OCI-LY7 (cell line): ENCODE measurements at regions not wholly inside any gene's neighbourhood (a gene's known extent, or its start where the extent isn't known, plus 50 kb on each side); places are given as distances from the start of the nearest gene placed in this dataset.

Source experiments
- BruUV-seq: library from RNA; stranded (reverse); fragments of 400-500 nt; replicated peaks from 2 replicates; lab custom pipeline; 2021; lab: Mats Ljungman, UMichigan
- CTCF ChIA-PET: fragments of 300-600 bp; sonication (Branson Sonifier 250); formaldehyde crosslinking; loops from one replicate; lab custom pipeline; 2022; ENCODE audit warnings: antibody characterized with exemption; ENCODE audit not compliant: unreplicated experiment; lab: Charles Lee
- POLR2A ChIA-PET: fragments of 300-600 bp; sonication (Branson Sonifier 250); formaldehyde crosslinking; loops from one replicate; lab custom pipeline; 2022; ENCODE audit warnings: antibody characterized with exemption; lab: Charles Lee
- DNase-seq: peaks from one replicate; pipeline ENCODE4 v3.0.0-alpha.2; 2015; ENCODE audit warnings: low spot score
- H2AFZ ChIP-seq: fragments of 200-600 bp; sonication (generic), shearing (Covaris generic); 2 replicates; pipeline ENCODE4 v1.6.1; 2014; ENCODE audit warnings: mild to moderate bottlenecking, antibody characterized with exemption, low read length, moderate library complexity
- H3K27ac ChIP-seq: fragments of 200-600 bp; sonication (generic); 2 replicates; pipeline ENCODE4 v1.5.1; 2014; ENCODE audit warnings: mixed run types, low read depth, mild to moderate bottlenecking, moderate library complexity, low read length, inconsistent platforms; ENCODE audit not compliant: poor library complexity, severe bottlenecking
- H3K36me3 ChIP-seq: fragments of 200-600 bp; sonication (generic); 2 replicates; pipeline ENCODE4 v1.6.1; 2014; ENCODE audit warnings: mild to moderate bottlenecking, antibody characterized with exemption, low read length, moderate library complexity, mixed read lengths; ENCODE audit not compliant: insufficient read depth
- H3K4me1 ChIP-seq: fragments of 200-600 bp; sonication (generic); 2 replicates; pipeline ENCODE4 v1.5.1; 2014; ENCODE audit warnings: mild to moderate bottlenecking, low read length; ENCODE audit not compliant: insufficient read depth, poor library complexity, severe bottlenecking
- H3K4me2 ChIP-seq: fragments of 200-600 bp; sonication (generic); 2 replicates; pipeline ENCODE4 v1.6.1; 2014; ENCODE audit warnings: mild to moderate bottlenecking, low read length
- H3K4me3 ChIP-seq: fragments of 200-600 bp; sonication (generic); 2 replicates; pipeline ENCODE4 v1.5.1; 2014; ENCODE audit warnings: mild to moderate bottlenecking, low read depth, low read length; ENCODE audit not compliant: poor library complexity, severe bottlenecking
- H3K79me2 ChIP-seq: fragments of 200-600 bp; sonication (generic); 2 replicates; pipeline ENCODE4 v1.6.1; 2016; ENCODE audit warnings: low read depth, mild to moderate bottlenecking, low read length, moderate library complexity, mixed read lengths; ENCODE audit not compliant: insufficient read depth
- H3K9me2 ChIP-seq: fragments of 200-600 bp; sonication (generic); 2 replicates; pipeline ENCODE4 v1.6.1; 2016; ENCODE audit warnings: mild to moderate bottlenecking, low read length, mixed read lengths; ENCODE audit not compliant: insufficient read depth
- H3K9me3 ChIP-seq: fragments of 200-600 bp; sonication (generic); 2 replicates; pipeline ENCODE4 v1.6.1; 2014; ENCODE audit warnings: mild to moderate bottlenecking, mixed run types, low read length, mixed read lengths
- H4K20me1 ChIP-seq: fragments of 200-600 bp; sonication (generic); 2 replicates; pipeline ENCODE4 v1.6.1; 2014; ENCODE audit warnings: mild to moderate bottlenecking, antibody characterized with exemption, low read length, moderate library complexity, mixed read lengths; ENCODE audit not compliant: insufficient read depth
- EZH2phosphoT487 ChIP-seq: fragments of 200-600 bp; sonication (generic); IDR thresholded peaks from 2 replicates; pipeline ENCODE4 v1.6.1; 2018; ENCODE audit warnings: low read depth, borderline replicate concordance, mild to moderate bottlenecking, mixed run types, antibody characterized with exemption, low read length, moderate library complexity, mixed read lengths
- intact Hi-C: fragments of 100-400 bp; cut with micrococcal nuclease; formaldehyde crosslinking; loops from one replicate; pipeline ENCODE4 v1.10.0; 2022; ENCODE audit not compliant: unreplicated experiment
- TF ChIP-seq, protein P1 (sequence below): fragments of 200-600 bp; sonication (generic); conservative IDR thresholded peaks from 2 replicates; pipeline ENCODE4 v1.5.1; 2014; ENCODE audit warnings: mild to moderate bottlenecking, antibody characterized with exemption, low read length, moderate library complexity, mixed read lengths

DNA sequence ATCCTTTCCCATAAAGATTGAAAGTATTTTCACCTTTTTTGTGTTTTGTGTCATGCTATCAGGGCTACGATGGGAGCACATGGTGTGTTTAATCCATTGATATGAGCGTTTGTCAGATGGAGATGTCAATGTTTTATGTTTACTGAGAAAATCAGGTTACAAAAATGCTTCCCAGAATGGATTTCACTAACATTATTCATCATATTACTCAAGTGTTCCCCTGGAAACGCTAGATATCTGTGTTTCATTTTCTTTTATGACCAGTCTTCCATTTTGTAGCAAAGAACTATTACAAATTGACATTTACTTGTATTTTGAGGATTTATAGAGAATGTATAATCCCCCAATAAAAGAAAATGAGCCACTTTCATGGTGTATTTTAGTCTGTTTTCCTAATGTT, 293.5 kb upstream of the AKR1E2 start:
- H3K9me2 ChIP-seq: no peaks in the 10 kb centered on the region
- no peak for DNase-seq
- ChIA-PET POLR2A (no interaction called here), CTCF (no interaction called here)
- H3K4me2 ChIP-seq: no peak overlapping the region
- no peaks in the 10 kb centered on the region for H4K20me1 ChIP-seq
- no peak overlapping the region for H3K4me3 ChIP-seq
- H3K79me2 ChIP-seq: no peaks in the 10 kb centered on the region
- no peaks in the 10 kb centered on the region for H3K36me3 ChIP-seq
- no TSS peak for BruUV-seq
- no peaks in the 10 kb centered on the region for H3K4me1 ChIP-seq
- intact Hi-C loops: no loop called here
- no peak overlapping the region for H3K27ac ChIP-seq
- TF ChIP-seq, protein P1, sequence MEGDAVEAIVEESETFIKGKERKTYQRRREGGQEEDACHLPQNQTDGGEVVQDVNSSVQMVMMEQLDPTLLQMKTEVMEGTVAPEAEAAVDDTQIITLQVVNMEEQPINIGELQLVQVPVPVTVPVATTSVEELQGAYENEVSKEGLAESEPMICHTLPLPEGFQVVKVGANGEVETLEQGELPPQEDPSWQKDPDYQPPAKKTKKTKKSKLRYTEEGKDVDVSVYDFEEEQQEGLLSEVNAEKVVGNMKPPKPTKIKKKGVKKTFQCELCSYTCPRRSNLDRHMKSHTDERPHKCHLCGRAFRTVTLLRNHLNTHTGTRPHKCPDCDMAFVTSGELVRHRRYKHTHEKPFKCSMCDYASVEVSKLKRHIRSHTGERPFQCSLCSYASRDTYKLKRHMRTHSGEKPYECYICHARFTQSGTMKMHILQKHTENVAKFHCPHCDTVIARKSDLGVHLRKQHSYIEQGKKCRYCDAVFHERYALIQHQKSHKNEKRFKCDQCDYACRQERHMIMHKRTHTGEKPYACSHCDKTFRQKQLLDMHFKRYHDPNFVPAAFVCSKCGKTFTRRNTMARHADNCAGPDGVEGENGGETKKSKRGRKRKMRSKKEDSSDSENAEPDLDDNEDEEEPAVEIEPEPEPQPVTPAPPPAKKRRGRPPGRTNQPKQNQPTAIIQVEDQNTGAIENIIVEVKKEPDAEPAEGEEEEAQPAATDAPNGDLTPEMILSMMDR: no peak
- no peak for TF ChIP-seq EZH2phosphoT487
- no peaks in the 10 kb centered on the region for H3K9me3 ChIP-seq
- no peak overlapping the region for H2AFZ ChIP-seq

DNA sequence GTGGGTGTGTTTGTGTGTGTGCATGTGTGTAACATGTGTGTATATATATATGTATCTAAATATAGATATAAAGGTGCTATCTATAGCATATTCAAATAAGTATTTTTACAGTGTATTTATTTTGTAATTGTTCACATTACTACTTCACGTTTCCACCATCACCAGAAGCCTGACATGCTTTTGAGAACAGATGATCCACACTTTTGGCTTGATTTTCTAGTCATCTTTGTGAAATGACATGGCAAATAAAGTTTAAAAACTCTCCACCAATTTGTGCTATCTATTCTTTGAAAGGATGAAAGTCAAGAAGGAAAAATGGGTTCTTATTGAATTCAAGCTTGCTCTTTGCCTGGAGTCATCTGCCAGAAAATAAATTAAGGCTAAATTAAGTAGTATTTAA, 294.0 kb upstream of the AKR1E2 start:
- Histone ChIP-seq H4K20me1 (no peaks in the 10 kb centered on the region), H3K9me3 (no peaks in the 10 kb centered on the region), H3K4me3 (no peak overlapping the region), H3K9me2 (no peaks in the 10 kb centered on the region), H3K4me1 (no peaks in the 10 kb centered on the region), H3K27ac (no peak overlapping the region), H3K36me3 (no peaks in the 10 kb centered on the region), H3K4me2 (no peak overlapping the region), H3K79me2 (no peaks in the 10 kb centered on the region), H2AFZ (no peak overlapping the region)
- BruUV-seq: no TSS peak
- DNase-seq: no peak
- intact Hi-C loops: no loop called here
- ChIA-PET CTCF (no interaction called here), POLR2A (no interaction called here)
- TF ChIP-seq, protein P1: no peak
- no peak for TF ChIP-seq EZH2phosphoT487

DNA sequence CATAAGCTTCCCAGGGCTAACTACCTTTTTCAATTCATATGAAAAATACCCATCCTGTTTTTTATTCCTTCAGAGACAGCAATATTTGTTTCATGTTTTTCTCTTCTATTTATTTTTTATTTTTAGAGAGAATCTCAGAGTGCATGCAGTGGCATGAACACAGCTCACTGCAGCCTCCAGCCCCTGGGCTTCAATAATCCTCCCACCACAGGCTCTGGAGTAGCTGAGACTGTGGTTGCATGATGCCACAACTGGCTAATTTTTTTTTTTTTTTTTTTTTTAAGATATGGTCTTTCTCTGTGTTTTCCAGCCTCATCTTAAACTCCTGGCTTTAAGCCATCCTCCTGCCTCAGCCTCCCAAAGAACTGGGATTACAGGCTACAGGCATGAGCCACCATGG, 296.7 kb upstream of the AKR1E2 start:
- DNase-seq: no peak
- H4K20me1 ChIP-seq: no peaks in the 10 kb centered on the region
- BruUV-seq: no TSS peak
- POLR2A ChIA-PET: no interaction called here
- no peaks in the 10 kb centered on the region for H3K9me3 ChIP-seq
- no peaks in the 10 kb centered on the region; the same call in 1 of the 2 replicates for H3K9me2 ChIP-seq
- no peak overlapping the region for H2AFZ ChIP-seq
- H3K27ac ChIP-seq: no peak overlapping the region
- H3K36me3 ChIP-seq: no peaks in the 10 kb centered on the region
- H3K4me1 ChIP-seq: no peaks in the 10 kb centered on the region
- no peak for TF ChIP-seq EZH2phosphoT487
- TF ChIP-seq, protein P1: no peak
- intact Hi-C loops: no loop called here
- no peak overlapping the region for H3K4me2 ChIP-seq
- CTCF ChIA-PET: no interaction called here
- no peak overlapping the region for H3K4me3 ChIP-seq
- no peaks in the 10 kb centered on the region for H3K79me2 ChIP-seq
